ENCODE measurements at regions not wholly inside any gene's neighbourhood (a gene's known extent, or its start where the extent isn't known, plus 50 kb on each side); places are given as distances from the start of the nearest gene placed in this dataset.

GRCh38 chr4:163624727-163625126 is 130.2 kb downstream of the TMA16 start:
- 69% methylated on average over 1 of the region's 1 CpG for WGBS
- H3K27ac ChIP-seq (ENCODE audit: low read depth in 1 of 2, low read length in 2 of 2) = no peak overlapping the region
- H3K9ac ChIP-seq (ENCODE audit: low read depth in 1 of 2, low read length in 2 of 2) = no peak overlapping the region
- peaks cover 0 to 2% (median 0%) of the 10 kb centered on the region in 4 donors for H3K27me3 ChIP-seq (ENCODE audit: control insufficient read depth in 4 of 4, insufficient read depth in 4 of 4, low read length in 3 of 4)
- TF ChIP-seq FOXA2 (IDR thresholded peaks at IDR 0.05) (no peak), MAX (IDR thresholded peaks at IDR 0.05) (no peak), NR2F2 (IDR thresholded peaks at IDR 0.05) (no peak), JUND (IDR thresholded peaks at IDR 0.05) (no peak), CTCF (IDR thresholded peaks at IDR 0.05; ENCODE audit: low read depth, low read length, missing input control) (no peak), GABPA (IDR thresholded peaks at IDR 0.05 in 1 of 2, conservative IDR thresholded peaks at IDR 0.05 in 1 of 2) (no peak)
- TF ChIP-seq, protein P1, sequence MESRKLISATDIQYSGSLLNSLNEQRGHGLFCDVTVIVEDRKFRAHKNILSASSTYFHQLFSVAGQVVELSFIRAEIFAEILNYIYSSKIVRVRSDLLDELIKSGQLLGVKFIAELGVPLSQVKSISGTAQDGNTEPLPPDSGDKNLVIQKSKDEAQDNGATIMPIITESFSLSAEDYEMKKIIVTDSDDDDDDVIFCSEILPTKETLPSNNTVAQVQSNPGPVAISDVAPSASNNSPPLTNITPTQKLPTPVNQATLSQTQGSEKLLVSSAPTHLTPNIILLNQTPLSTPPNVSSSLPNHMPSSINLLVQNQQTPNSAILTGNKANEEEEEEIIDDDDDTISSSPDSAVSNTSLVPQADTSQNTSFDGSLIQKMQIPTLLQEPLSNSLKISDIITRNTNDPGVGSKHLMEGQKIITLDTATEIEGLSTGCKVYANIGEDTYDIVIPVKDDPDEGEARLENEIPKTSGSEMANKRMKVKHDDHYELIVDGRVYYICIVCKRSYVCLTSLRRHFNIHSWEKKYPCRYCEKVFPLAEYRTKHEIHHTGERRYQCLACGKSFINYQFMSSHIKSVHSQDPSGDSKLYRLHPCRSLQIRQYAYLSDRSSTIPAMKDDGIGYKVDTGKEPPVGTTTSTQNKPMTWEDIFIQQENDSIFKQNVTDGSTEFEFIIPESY (IDR thresholded peaks at IDR 0.05) = no peak
- DNase-seq (ENCODE audit: low spot score) = no peak
- H3K36me3 ChIP-seq (ENCODE audit: control insufficient read depth in 4 of 4, insufficient read depth in 3 of 4, low read depth in 1 of 4, low read length in 3 of 4) = no peaks in the 10 kb centered on the region
- H3K9me3 ChIP-seq (ENCODE audit: control insufficient read depth in 4 of 4, low read length in 3 of 4) = no peaks in the 10 kb centered on the region
- no peaks in the 10 kb centered on the region for H3K4me1 ChIP-seq (ENCODE audit: control insufficient read depth in 4 of 4, insufficient read depth in 4 of 4, low read length in 3 of 4)
- no peak overlapping the region for H3K4me3 ChIP-seq (ENCODE audit: low read depth in 1 of 3, low read length in 3 of 3)

GRCh38 chr4:163631288-163631687 is 136.8 kb downstream of the TMA16 start:
- TF ChIP-seq GABPA (IDR thresholded peaks at IDR 0.05 in 1 of 2, conservative IDR thresholded peaks at IDR 0.05 in 1 of 2) = no peak
- no peak for TF ChIP-seq CTCF (IDR thresholded peaks at IDR 0.05; ENCODE audit: low read depth, low read length, missing input control)
- no peak for TF ChIP-seq HNF4G (IDR thresholded peaks at IDR 0.05)
- no peak for TF ChIP-seq RXRA (IDR thresholded peaks at IDR 0.05)
- TF ChIP-seq, protein P2, sequence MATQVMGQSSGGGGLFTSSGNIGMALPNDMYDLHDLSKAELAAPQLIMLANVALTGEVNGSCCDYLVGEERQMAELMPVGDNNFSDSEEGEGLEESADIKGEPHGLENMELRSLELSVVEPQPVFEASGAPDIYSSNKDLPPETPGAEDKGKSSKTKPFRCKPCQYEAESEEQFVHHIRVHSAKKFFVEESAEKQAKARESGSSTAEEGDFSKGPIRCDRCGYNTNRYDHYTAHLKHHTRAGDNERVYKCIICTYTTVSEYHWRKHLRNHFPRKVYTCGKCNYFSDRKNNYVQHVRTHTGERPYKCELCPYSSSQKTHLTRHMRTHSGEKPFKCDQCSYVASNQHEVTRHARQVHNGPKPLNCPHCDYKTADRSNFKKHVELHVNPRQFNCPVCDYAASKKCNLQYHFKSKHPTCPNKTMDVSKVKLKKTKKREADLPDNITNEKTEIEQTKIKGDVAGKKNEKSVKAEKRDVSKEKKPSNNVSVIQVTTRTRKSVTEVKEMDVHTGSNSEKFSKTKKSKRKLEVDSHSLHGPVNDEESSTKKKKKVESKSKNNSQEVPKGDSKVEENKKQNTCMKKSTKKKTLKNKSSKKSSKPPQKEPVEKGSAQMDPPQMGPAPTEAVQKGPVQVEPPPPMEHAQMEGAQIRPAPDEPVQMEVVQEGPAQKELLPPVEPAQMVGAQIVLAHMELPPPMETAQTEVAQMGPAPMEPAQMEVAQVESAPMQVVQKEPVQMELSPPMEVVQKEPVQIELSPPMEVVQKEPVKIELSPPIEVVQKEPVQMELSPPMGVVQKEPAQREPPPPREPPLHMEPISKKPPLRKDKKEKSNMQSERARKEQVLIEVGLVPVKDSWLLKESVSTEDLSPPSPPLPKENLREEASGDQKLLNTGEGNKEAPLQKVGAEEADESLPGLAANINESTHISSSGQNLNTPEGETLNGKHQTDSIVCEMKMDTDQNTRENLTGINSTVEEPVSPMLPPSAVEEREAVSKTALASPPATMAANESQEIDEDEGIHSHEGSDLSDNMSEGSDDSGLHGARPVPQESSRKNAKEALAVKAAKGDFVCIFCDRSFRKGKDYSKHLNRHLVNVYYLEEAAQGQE (IDR thresholded peaks at IDR 0.05) = no peak
- TF ChIP-seq TAF1 (conservative IDR thresholded peaks at IDR 0.05) = no peak
- no peak for TF ChIP-seq FOXA2 (IDR thresholded peaks at IDR 0.05)
- no peak for TF ChIP-seq NR2F2 (IDR thresholded peaks at IDR 0.05)
- TF ChIP-seq, protein P1 (IDR thresholded peaks at IDR 0.05) = no peak
- no peak for TF ChIP-seq SP1 (IDR thresholded peaks at IDR 0.05)
- no peak for TF ChIP-seq MAX (IDR thresholded peaks at IDR 0.05)
- TF ChIP-seq HNF4A (conservative IDR thresholded peaks at IDR 0.05) = no peak
- no peak for TF ChIP-seq FOXA1 (IDR thresholded peaks at IDR 0.05)
- no peak for TF ChIP-seq ATF3 (IDR thresholded peaks at IDR 0.05)
- TF ChIP-seq JUND (IDR thresholded peaks at IDR 0.05) = no peak
- no peak for TF ChIP-seq YY1 (IDR thresholded peaks at IDR 0.05)
- no peak for TF ChIP-seq RAD21 (IDR thresholded peaks at IDR 0.05)
- TF ChIP-seq EGR1 (IDR thresholded peaks at IDR 0.05; ENCODE audit: low read depth in 2 of 2) = no peak
- Histone ChIP-seq H3K4me3 (ENCODE audit: low read depth in 1 of 3, low read length in 3 of 3) (no peak overlapping the region), H3K9ac (ENCODE audit: low read depth in 1 of 2, low read length in 2 of 2) (no peak overlapping the region), H3K27ac (ENCODE audit: low read depth in 1 of 2, low read length in 2 of 2) (no peak overlapping the region), H3K27me3 (ENCODE audit: control insufficient read depth in 4 of 4, insufficient read depth in 4 of 4, low read length in 3 of 4) (no peaks in the 10 kb centered on the region), H3K9me3 (ENCODE audit: control insufficient read depth in 4 of 4, low read length in 3 of 4) (no peaks in the 10 kb centered on the region), H3K36me3 (ENCODE audit: control insufficient read depth in 4 of 4, insufficient read depth in 3 of 4, low read depth in 1 of 4, low read length in 3 of 4) (no peaks in the 10 kb centered on the region), H3K4me1 (ENCODE audit: control insufficient read depth in 4 of 4, insufficient read depth in 4 of 4, low read length in 3 of 4) (no peaks in the 10 kb centered on the region)
- no peak for DNase-seq (ENCODE audit: low spot score)
- 78% methylated on average over 6 of the region's 6 CpGs for WGBS

All from liver (tissue), 8 donors.